AG04450 (cell line): ENCODE measurements at regions not wholly inside any gene's neighbourhood (a gene's known extent, or its start where the extent isn't known, plus 50 kb on each side); places are given as distances from the start of the nearest gene placed in this dataset.

Experiments
- CTCF ChIA-PET: fragments of 300-600, 350-600 bp; formaldehyde crosslinking; extraction: SDS; loops from one replicate; lab custom pipeline; 2022; ENCODE audit warnings: antibody characterized with exemption, inconsistent platforms; lab: Charles Lee
- POLR2A ChIA-PET: fragments of 350-600 bp; formaldehyde crosslinking; extraction: SDS; loops from one replicate; lab custom pipeline; 2021; ENCODE audit warnings: antibody characterized with exemption, inconsistent platforms; lab: Yijun Ruan, JAX
- DNase-seq: peaks from one replicate; pipeline ENCODE4 v3.0.0-alpha.2; 2011; ENCODE audit warnings: low read depth, low spot score
- H3K27ac ChIP-seq: one replicate; pipeline ENCODE4 v1.5.1; 2012; ENCODE audit warnings: low read depth, low read length, control low read depth
- H3K27me3 ChIP-seq: one replicate; pipeline ENCODE4 v1.6.0; 2012; ENCODE audit warnings: low read length; ENCODE audit not compliant: control insufficient read depth, insufficient read depth
- H3K4me3 ChIP-seq: 2 replicates; pipeline ENCODE4 v1.5.1; 2011; ENCODE audit warnings: mild to moderate bottlenecking, low read depth, low read length, control low read depth
- H3K9me3 ChIP-seq: 2 replicates; pipeline ENCODE4 v1.5.1; 2012; ENCODE audit warnings: low read length; ENCODE audit not compliant: control insufficient read depth, insufficient read depth
- TF ChIP-seq, protein P1 (sequence below): IDR thresholded peaks from 2 replicates; pipeline ENCODE4 v1.5.1; 2011; ENCODE audit warnings: low read depth, low read length, control low read depth, inconsistent platforms

DNA sequence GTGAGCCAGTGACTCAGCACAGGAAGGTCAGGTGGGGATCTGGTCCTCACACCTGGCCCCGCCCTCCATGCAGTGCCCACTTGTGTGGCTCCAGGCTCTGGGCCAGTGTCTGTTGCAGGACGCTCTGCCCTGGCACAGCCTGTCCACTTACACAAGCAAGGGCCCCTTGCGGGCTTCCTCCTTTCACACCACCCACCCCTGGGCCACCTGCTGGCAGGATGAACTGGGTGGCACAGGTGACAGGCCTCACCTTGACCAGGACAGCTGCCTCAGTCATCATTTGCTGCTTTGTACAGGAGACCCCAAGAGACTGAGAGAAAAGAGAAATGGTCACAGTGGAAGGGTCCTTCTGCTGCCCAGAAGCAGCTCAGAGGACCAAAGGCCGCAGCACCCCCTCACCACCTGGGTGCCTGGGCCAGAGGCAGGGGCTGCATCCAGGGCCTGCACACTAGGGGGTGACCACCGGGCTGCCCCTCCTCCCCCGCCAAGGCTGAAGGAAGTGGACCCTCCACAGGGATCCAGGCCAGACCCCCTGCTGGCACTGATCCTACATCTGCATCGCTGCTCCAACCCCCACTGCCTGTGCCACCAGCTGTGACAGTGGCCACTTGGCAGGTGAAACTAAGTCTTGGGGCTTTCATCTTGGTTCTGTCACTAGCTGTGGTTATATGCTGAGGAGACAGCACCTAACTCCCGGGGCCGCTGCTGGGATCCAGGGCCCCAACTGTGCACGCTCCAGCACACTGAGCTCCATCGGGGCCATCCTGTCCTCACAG lies 110.3 kb downstream of the TUBA3C start:
- H3K9me3 ChIP-seq = peaks cover 69% of the 10 kb centered on the region
- H3K4me3 ChIP-seq = no peak overlapping the region
- TF ChIP-seq, protein P1, sequence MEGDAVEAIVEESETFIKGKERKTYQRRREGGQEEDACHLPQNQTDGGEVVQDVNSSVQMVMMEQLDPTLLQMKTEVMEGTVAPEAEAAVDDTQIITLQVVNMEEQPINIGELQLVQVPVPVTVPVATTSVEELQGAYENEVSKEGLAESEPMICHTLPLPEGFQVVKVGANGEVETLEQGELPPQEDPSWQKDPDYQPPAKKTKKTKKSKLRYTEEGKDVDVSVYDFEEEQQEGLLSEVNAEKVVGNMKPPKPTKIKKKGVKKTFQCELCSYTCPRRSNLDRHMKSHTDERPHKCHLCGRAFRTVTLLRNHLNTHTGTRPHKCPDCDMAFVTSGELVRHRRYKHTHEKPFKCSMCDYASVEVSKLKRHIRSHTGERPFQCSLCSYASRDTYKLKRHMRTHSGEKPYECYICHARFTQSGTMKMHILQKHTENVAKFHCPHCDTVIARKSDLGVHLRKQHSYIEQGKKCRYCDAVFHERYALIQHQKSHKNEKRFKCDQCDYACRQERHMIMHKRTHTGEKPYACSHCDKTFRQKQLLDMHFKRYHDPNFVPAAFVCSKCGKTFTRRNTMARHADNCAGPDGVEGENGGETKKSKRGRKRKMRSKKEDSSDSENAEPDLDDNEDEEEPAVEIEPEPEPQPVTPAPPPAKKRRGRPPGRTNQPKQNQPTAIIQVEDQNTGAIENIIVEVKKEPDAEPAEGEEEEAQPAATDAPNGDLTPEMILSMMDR = no peak
- no peak overlapping the region for H3K27ac ChIP-seq
- H3K27me3 ChIP-seq = no peaks in the 10 kb centered on the region
- CTCF ChIA-PET = no interaction called here
- no peak for DNase-seq
- POLR2A ChIA-PET = no interaction called here

DNA sequence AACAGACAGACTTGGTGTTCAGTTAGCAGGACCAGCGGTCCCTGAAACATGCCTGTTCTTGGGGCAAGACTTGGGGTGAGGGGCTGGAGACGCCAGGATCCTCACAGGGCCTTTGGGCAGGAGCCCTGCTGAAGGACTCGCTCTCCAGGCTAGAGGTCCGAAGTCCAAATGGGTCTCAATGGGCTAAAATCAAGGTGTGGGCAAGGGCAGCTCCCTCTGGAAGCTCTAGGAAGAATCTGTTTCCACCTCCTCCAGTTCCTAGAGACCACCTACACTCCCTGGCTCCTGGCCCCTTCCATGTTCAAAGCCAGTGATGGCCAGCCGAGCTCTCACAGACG lies 111.3 kb downstream of the TUBA3C start:
- POLR2A ChIA-PET = no interaction called here
- H3K27me3 ChIP-seq = no peaks in the 10 kb centered on the region
- H3K4me3 ChIP-seq = no peak overlapping the region
- TF ChIP-seq, protein P1 = no peak
- CTCF ChIA-PET = no interaction called here
- H3K27ac ChIP-seq = no peak overlapping the region
- no peak for DNase-seq
- peaks cover 60% of the 10 kb centered on the region for H3K9me3 ChIP-seq

DNA sequence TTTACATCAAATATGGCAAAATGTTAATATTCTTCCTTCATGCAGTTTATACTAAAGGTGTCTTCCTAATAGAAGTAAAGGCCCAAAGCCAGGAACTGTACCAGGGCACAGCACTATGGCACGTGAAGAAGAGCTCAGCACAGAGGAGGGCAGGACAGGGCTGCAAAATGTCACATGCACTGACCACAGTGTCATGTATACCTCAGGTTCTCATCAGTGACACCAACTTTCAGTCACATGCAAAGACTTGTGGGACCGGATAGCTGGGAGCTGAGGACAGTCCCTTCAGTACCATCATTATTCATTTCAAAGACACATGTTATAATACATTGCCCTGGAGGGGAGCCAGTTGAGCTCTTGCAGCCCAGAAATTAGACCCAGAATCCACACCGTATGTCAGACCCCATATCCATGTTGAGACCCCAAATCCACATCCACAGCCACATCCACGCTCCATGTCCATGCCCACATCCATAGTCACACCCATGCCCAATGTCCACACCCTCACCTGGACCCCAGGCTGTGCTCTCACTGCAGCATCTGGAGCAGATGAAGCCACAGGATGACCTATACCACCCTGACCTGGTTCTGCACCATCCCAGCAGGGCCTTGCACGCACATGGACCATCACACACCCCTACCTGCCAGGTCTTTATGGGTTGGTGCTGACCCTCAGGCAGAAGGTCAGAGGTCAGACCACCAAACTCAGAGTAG lies 111.8 kb downstream of the TUBA3C start:
- H3K27me3 ChIP-seq = no peaks in the 10 kb centered on the region
- CTCF ChIA-PET = no interaction called here
- H3K27ac ChIP-seq = no peak overlapping the region
- H3K9me3 ChIP-seq = peaks cover 58% of the 10 kb centered on the region
- POLR2A ChIA-PET = no interaction called here
- H3K4me3 ChIP-seq = no peak overlapping the region
- TF ChIP-seq, protein P1 = no peak
- DNase-seq = no peak

DNA sequence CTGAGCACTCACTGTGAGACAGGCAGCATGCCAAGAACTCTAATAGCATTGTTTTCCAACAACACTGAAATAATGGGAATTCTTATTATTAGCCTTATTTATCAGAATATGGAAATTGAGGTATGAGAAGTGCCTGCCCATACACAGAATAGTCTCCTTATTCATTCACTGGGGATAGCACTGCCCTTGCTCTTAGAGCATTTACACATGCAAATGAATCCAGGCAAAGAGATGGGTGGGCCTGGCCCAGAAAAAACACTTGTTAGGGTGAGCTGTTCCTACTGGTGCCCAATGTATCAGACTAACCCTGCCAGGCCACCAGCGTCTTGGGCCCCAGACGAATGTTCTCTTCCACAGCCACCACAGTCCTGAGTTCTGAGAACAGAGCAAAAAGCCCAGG lies 112.9 kb downstream of the TUBA3C start:
- TF ChIP-seq, protein P1 = no peak
- H3K27me3 ChIP-seq = no peaks in the 10 kb centered on the region
- DNase-seq = no peak
- ChIA-PET POLR2A (no interaction called here), CTCF (no interaction called here)
- H3K27ac ChIP-seq = no peak overlapping the region
- H3K4me3 ChIP-seq = no peak overlapping the region
- peaks cover 55% of the 10 kb centered on the region for H3K9me3 ChIP-seq

DNA sequence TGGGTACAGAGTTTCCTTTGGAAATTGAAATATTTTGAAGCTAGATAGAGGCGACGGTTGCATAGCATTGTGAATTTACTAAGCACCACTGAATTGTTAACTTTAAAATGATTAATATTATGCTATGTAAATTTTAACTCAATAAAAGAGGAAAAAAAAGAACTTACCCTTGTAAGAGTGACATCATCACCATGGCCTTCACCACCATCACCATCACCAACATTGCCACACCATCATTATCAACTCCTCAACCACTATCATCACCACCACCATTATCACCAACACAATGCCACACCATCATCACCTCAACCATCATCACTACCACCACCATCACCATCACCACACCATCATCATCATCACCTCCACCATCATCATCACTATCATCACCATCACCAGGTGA lies 113.9 kb downstream of the TUBA3C start:
- DNase-seq = no peak
- ChIA-PET POLR2A (no interaction called here), CTCF (no interaction called here)
- H3K27me3 ChIP-seq = no peaks in the 10 kb centered on the region
- no peak overlapping the region for H3K27ac ChIP-seq
- H3K9me3 ChIP-seq = peaks cover 59% of the 10 kb centered on the region
- no peak overlapping the region for H3K4me3 ChIP-seq
- TF ChIP-seq, protein P1 = no peak
